ENCODE measurements at regions not wholly inside any gene's neighbourhood (a gene's known extent, or its start where the extent isn't known, plus 50 kb on each side); places are given as distances from the start of the nearest gene placed in this dataset.

DNA sequence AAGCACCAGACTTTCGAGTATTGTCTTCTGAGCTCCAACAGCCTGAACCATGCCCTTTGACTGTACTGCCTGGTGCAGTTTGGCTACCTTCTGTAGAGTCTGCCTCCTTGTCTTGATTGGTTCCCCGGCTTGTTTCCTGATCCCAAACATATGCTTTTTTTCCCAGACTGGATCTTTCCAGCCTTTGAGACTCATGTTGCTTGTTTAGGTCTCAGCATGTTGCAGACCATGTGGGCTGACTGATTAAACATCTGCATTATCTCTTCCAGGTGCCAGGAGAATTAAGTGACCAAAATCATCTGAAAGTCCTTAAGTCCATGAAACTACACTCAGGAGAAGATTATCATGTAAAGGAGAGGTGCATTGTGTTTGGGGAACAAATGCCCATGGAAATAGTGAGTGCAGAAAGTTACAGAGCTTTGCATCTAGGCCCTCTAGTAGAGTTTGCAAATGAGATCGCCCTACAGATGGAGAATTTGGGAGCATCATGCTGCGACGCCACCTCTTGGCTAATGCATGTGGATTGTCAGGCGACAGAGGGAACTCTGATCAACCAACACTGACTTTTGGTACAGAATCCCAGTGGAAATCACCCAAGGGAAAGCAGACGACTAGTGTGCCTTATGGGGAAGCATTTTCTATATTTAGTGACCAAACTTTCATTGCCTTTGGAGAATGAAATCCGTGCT, 188.8 kb downstream of the BLID start:
- TF ChIP-seq EZH2 (IDR thresholded peaks at IDR 0.05) (no peak), EZH2phosphoT487 (IDR thresholded peaks at IDR 0.05) (no peak)
- TF ChIP-seq, protein P1, sequence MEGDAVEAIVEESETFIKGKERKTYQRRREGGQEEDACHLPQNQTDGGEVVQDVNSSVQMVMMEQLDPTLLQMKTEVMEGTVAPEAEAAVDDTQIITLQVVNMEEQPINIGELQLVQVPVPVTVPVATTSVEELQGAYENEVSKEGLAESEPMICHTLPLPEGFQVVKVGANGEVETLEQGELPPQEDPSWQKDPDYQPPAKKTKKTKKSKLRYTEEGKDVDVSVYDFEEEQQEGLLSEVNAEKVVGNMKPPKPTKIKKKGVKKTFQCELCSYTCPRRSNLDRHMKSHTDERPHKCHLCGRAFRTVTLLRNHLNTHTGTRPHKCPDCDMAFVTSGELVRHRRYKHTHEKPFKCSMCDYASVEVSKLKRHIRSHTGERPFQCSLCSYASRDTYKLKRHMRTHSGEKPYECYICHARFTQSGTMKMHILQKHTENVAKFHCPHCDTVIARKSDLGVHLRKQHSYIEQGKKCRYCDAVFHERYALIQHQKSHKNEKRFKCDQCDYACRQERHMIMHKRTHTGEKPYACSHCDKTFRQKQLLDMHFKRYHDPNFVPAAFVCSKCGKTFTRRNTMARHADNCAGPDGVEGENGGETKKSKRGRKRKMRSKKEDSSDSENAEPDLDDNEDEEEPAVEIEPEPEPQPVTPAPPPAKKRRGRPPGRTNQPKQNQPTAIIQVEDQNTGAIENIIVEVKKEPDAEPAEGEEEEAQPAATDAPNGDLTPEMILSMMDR (IDR thresholded peaks at IDR 0.05) = no peak
